GM12864 (cell line): ENCODE measurements at regions not wholly inside any gene's neighbourhood (a gene's known extent, or its start where the extent isn't known, plus 50 kb on each side); places are given as distances from the start of the nearest gene placed in this dataset.

Source experiments
- DNase-seq: peaks from one replicate; pipeline ENCODE4 v3.0.0-alpha.2; 2011; ENCODE audit warnings: low read depth
- H3K4me3 ChIP-seq: 2 replicates; pipeline ENCODE4 v1.5.1; 2011; ENCODE audit warnings: mild to moderate bottlenecking, low read depth, low read length, control low read depth
- TF ChIP-seq, protein P1 (sequence below): IDR thresholded peaks from 2 replicates; pipeline ENCODE4 v1.5.1; 2011; ENCODE audit warnings: low read depth, mild to moderate bottlenecking, moderate library complexity, low read length, control low read depth, inconsistent platforms; ENCODE audit errors: missing control alignments

DNA sequence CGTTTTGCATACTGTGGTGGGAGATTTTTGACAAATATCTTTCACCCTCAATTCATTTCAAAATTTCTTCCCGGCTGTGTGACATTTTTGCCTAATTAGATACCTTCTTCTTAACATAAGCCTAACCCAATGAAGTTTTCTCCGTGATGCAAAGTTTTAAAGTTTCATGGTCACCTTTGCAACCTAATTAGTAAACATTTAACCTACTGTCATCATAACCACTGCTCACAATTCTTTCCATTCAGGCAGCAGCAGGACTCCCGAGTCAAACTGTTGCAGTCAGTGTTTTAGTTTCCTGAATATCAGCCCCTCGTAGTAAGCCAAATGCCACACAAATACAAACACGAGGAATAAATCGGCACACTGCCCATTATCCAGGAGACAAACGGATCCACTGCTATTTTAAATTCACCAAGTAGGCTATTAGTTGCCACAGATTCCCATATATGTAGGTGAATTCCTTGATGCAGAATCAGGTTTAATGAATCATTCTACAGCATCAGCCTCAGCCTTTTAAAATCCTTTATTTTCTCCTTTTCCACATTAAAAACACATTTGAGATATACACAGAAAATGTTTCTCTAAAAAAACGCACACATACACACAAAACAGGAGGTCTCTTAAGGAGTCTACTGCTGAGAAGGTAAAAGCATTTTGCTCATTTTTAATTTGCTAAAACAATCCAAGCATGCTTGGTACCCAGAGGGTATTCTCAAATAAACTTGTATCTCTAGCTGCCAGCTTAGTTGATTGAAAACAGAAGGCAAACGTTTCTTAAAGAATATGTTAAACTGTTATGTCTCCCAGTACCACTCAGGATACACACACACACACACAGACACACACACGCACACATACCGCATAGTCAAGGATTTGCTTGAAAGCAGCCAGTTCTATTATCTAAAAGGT, 106.5 kb upstream of the KCTD1 start:
- no peak for DNase-seq
- TF ChIP-seq, protein P1, sequence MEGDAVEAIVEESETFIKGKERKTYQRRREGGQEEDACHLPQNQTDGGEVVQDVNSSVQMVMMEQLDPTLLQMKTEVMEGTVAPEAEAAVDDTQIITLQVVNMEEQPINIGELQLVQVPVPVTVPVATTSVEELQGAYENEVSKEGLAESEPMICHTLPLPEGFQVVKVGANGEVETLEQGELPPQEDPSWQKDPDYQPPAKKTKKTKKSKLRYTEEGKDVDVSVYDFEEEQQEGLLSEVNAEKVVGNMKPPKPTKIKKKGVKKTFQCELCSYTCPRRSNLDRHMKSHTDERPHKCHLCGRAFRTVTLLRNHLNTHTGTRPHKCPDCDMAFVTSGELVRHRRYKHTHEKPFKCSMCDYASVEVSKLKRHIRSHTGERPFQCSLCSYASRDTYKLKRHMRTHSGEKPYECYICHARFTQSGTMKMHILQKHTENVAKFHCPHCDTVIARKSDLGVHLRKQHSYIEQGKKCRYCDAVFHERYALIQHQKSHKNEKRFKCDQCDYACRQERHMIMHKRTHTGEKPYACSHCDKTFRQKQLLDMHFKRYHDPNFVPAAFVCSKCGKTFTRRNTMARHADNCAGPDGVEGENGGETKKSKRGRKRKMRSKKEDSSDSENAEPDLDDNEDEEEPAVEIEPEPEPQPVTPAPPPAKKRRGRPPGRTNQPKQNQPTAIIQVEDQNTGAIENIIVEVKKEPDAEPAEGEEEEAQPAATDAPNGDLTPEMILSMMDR = no peak
- H3K4me3 ChIP-seq = no peak overlapping the region

DNA sequence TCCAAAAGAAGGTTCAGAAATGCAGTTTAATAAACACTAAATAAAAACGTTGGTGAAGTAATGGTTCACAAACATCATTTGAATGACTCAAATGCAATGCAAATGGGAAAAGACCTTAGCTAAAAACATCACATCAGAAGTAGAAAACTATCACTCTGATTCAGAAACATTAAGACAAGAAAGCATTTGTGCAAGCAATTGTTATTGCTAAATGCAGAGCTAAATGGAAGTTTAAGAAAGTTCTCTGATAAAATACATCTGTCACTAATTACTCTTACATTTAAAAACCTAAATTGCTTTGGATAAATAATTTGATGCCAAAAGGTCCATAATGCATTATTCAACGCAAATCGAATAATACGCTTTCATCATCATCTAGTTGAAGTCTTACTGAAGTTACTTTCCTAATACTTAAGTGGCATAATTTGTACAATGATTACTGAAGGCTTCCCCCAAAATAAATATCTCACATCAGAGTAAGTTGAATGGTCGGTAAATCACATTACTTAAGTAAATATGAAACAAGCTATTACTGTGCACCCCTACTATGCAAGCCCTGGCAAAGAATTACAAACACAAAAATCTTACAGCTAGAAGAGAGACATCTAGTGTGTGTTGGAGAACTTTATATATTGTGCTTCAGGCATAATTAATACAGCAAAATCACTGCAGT, 105.7 kb upstream of the KCTD1 start:
- H3K4me3 ChIP-seq = no peak overlapping the region
- no peak for DNase-seq

DNA sequence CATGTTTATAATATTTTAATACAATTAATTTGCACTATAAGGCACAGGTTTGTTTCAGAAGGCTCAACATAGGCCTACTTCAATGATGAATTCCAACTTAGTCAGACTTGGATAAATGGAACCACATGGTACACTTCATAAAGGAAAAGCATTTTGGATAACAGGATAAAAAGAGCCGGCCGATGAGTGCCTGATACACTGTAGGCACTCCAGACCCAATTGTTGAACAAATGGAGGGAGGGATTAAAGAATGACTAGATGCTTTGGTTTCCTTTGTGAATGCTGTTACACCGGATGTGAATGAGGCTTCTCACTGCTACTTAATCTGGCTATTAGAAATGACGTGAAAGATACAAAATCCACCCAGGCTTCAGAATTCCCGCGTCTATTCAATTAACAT, 104.1 kb upstream of the KCTD1 start:
- H3K4me3 ChIP-seq = no peak overlapping the region
- no peak for DNase-seq
- TF ChIP-seq, protein P1 = no peak

More for the DNA sequence above, 105.7 kb upstream of the KCTD1 start:
- TF ChIP-seq, protein P1 = no peak

GRCh38 chr18:26650310-26651268, 102.2 kb upstream of the KCTD1 start:
- TF ChIP-seq, protein P1 = peak; percentile 1
- H3K4me3 ChIP-seq = no peak overlapping the region
- DNase-seq = no peak

DNA sequence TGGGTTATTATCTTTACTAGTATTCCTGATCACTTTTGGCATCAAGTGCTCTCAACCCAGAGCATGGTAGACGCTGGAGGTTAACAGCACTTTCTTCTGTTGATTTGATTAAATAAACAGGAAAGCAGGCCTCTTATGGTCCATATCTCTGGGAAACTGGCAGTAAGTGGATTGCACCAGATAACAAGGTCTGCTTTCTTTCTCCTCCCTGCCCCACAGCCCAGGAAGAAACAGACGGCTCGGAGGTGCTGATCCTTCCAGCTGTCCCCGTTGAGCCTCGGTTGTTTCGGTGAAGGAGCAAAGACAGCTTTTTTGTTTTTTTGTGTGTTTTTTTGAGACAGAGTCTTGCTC, 100.8 kb upstream of the KCTD1 start:
- TF ChIP-seq, protein P1 = no peak
- no peak for DNase-seq
- H3K4me3 ChIP-seq = no peak overlapping the region

GRCh38 chr18:26648509-26649192, 100.3 kb upstream of the KCTD1 start:
- H3K4me3 ChIP-seq = no peak overlapping the region
- TF ChIP-seq, protein P1 = no peak
- DNase-seq = no peak
